Prostate gland (tissue), 2 donors: ENCODE measurements at regions not wholly inside any gene's neighbourhood (a gene's known extent, or its start where the extent isn't known, plus 50 kb on each side); places are given as distances from the start of the nearest gene placed in this dataset.

Source experiments
- POLR2A ChIP-seq: fragments of 450-650 bp; IDR thresholded peaks from one replicate; pipeline ENCODE4 v1.6.1; 2016; ENCODE audit warnings: antibody characterized with exemption, mild to moderate bottlenecking
- TF ChIP-seq, protein P1 (sequence below), 4 experiments: fragments of 200-600 bp in 2 of 4; fragments of 450-650 bp in 2 of 4; sonication (generic) in 2 of 4; IDR thresholded peaks; 1 replicate in 3 of 4; 2 replicates in 1 of 4; pipeline ENCODE4 v1.5.1; 2016 to 2019; ENCODE audit warnings: antibody characterized with exemption in 4 of 4, mild to moderate bottlenecking in 2 of 4, moderate library complexity in 2 of 4

DNA sequence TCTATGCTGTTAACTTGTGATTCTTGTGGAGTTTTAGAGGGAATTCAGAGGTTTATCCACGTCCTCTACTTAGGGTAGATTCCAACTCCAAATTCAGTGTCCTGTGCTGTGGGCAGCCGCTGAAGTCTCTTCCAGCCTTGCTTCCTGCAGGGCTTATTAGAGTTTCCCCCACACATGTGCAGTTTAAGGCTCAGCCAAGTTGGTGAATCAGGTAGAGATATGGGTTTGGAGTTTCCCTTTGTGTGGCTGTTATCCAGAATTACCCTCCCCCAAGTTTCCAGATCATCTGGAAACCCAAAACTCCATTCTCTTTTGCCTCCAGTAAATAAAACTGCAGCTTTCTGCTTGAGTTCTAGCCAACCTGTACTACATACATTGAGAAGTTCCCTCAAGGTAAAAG is 853.7 kb downstream of the GALC start:
- TF ChIP-seq, protein P1, sequence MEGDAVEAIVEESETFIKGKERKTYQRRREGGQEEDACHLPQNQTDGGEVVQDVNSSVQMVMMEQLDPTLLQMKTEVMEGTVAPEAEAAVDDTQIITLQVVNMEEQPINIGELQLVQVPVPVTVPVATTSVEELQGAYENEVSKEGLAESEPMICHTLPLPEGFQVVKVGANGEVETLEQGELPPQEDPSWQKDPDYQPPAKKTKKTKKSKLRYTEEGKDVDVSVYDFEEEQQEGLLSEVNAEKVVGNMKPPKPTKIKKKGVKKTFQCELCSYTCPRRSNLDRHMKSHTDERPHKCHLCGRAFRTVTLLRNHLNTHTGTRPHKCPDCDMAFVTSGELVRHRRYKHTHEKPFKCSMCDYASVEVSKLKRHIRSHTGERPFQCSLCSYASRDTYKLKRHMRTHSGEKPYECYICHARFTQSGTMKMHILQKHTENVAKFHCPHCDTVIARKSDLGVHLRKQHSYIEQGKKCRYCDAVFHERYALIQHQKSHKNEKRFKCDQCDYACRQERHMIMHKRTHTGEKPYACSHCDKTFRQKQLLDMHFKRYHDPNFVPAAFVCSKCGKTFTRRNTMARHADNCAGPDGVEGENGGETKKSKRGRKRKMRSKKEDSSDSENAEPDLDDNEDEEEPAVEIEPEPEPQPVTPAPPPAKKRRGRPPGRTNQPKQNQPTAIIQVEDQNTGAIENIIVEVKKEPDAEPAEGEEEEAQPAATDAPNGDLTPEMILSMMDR (IDR thresholded peaks at IDR 0.05), result no peak
- TF ChIP-seq POLR2A, result no peak
